ENCODE measurements at regions not wholly inside any gene's neighbourhood (a gene's known extent, or its start where the extent isn't known, plus 50 kb on each side); places are given as distances from the start of the nearest gene placed in this dataset.

- TF ChIP-seq, protein P1, sequence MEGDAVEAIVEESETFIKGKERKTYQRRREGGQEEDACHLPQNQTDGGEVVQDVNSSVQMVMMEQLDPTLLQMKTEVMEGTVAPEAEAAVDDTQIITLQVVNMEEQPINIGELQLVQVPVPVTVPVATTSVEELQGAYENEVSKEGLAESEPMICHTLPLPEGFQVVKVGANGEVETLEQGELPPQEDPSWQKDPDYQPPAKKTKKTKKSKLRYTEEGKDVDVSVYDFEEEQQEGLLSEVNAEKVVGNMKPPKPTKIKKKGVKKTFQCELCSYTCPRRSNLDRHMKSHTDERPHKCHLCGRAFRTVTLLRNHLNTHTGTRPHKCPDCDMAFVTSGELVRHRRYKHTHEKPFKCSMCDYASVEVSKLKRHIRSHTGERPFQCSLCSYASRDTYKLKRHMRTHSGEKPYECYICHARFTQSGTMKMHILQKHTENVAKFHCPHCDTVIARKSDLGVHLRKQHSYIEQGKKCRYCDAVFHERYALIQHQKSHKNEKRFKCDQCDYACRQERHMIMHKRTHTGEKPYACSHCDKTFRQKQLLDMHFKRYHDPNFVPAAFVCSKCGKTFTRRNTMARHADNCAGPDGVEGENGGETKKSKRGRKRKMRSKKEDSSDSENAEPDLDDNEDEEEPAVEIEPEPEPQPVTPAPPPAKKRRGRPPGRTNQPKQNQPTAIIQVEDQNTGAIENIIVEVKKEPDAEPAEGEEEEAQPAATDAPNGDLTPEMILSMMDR (conservative IDR thresholded peaks at IDR 0.05; ENCODE audit: low read length), result no peak
- no peak for TF ChIP-seq EZH2phosphoT487 (IDR thresholded peaks at IDR 0.05; ENCODE audit: borderline replicate concordance, low read depth, low read length)
These were observed 291.4 kb downstream of the CENPW start for GRCh38 chr6:126631363-126631762.
